GM13976 (cell line): ENCODE measurements at regions not wholly inside any gene's neighbourhood (a gene's known extent, or its start where the extent isn't known, plus 50 kb on each side); places are given as distances from the start of the nearest gene placed in this dataset.

Experiments used
- DNase-seq: peaks from one replicate; pipeline ENCODE4 v3.0.0; 2012; ENCODE audit warnings: low spot score
- in situ Hi-C: fragments of 300-500 bp; cut with MboI; formaldehyde crosslinking; loops from one replicate; pipeline ENCODE4 v1.12.0; 2022; ENCODE audit warnings: low sequenced_read_pairs, mixed read lengths, inconsistent platforms; ENCODE audit not compliant: unreplicated experiment
- TF ChIP-seq, protein P1 (sequence below): IDR thresholded peaks from 2 replicates; pipeline ENCODE4 v1.5.1; 2012; ENCODE audit warnings: borderline replicate concordance, mild to moderate bottlenecking; ENCODE audit not compliant: insufficient read depth; ENCODE audit errors: extremely low read depth, missing control alignments, control extremely low read depth

DNA sequence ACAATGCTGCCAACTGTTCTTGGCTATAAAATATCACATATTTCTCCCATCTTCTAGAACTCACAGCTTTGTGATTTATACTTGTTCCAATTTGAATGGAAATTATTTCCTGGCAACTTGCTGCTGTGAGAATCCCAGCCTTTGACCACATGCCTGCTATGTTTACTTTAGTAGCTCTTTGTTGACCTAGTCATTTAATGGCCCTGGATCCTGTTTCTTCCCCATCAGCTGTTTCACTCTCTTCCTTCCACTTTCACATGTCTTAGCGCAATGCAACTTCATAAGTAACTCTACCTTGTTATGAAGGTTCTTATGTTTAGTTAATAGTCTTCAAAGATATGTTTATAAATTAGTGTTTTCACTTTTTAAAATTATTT, 1973.6 kb upstream of the AGA start:
- in situ Hi-C loops: no loop called here
- TF ChIP-seq, protein P1, sequence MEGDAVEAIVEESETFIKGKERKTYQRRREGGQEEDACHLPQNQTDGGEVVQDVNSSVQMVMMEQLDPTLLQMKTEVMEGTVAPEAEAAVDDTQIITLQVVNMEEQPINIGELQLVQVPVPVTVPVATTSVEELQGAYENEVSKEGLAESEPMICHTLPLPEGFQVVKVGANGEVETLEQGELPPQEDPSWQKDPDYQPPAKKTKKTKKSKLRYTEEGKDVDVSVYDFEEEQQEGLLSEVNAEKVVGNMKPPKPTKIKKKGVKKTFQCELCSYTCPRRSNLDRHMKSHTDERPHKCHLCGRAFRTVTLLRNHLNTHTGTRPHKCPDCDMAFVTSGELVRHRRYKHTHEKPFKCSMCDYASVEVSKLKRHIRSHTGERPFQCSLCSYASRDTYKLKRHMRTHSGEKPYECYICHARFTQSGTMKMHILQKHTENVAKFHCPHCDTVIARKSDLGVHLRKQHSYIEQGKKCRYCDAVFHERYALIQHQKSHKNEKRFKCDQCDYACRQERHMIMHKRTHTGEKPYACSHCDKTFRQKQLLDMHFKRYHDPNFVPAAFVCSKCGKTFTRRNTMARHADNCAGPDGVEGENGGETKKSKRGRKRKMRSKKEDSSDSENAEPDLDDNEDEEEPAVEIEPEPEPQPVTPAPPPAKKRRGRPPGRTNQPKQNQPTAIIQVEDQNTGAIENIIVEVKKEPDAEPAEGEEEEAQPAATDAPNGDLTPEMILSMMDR: no peak
- DNase-seq: no peak

DNA sequence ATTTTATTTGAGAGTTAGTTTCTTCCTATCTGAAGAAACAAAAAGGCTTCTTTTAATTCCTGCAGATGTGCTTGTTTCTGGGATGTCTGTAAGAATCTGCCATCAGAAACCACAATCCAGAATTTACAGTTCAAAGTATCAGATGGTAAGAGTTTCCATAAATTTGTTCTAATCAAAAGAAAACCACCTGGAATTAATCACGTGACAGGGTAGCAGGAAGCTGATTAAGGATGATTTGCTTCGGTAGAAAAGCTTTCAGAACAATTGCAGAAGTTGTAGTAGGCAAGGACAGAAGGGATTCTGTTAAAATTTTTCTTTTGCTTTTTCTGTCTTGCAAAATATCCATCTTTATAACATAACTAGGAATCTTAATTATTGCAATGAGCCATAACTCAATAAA, 1975.1 kb upstream of the AGA start:
- TF ChIP-seq, protein P1: no peak
- in situ Hi-C loops: no loop called here
- DNase-seq: no peak

DNA sequence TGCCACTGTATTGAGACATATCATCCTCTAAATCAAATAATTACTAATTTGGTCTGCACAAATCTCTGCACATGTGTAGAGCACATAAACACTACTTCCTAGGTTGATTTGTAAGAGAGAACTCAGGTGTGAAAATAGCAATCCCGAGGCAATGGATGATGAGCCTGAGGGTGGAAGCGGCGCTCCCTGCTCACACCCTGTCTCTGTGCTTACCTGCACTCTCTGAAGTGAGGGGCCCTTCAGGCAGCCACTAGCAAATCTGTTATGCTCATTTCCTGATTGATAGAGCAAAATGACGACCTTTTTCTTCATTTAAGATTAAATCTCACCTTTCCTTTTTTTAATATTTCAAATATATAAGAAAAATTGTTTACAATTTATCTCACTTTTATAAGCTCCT, 1995.7 kb upstream of the AGA start:
- TF ChIP-seq, protein P1: no peak
- in situ Hi-C loops: no loop called here
- no peak for DNase-seq

DNA sequence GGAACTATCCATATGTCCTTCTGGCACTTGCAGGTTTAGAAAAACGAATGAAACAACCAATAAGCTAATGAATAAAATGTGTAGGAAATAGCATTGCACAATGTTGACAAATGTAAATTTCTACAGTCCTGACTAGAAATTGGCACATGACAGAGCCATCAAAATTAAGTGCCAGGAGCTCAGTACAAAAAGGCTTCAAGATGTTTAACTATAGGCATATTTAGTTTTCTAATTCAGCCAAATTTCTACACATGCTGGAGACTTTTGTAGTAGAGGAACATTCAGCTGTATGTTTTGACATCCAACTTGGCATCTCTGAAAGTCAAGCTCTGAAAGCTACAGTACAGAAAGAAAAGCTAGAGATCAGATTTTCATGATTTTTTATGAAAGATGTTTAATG, 1999.4 kb upstream of the AGA start:
- no peak for DNase-seq
- in situ Hi-C loops: no loop called here
- TF ChIP-seq, protein P1: no peak

DNA sequence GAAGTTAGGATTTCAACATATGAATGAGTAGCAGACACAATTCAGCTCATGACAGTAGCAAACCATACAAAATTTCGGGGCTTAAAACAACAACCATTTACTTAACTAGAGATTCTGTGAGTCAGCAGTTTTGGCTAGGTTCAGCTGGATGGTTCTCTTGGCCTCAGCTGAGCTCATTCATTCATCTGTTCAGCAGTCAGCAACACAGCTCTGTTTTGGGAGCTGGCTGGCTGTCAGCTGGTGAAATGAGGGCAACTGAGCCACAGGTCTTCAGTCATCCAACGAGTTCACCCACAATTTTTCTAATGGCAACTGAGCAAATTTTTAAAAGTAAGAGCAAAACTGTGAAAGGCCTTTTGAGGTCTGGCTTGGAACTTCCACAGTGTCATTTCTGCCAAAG, 2005.1 kb upstream of the AGA start:
- in situ Hi-C loops: no loop called here
- DNase-seq: no peak

DNA sequence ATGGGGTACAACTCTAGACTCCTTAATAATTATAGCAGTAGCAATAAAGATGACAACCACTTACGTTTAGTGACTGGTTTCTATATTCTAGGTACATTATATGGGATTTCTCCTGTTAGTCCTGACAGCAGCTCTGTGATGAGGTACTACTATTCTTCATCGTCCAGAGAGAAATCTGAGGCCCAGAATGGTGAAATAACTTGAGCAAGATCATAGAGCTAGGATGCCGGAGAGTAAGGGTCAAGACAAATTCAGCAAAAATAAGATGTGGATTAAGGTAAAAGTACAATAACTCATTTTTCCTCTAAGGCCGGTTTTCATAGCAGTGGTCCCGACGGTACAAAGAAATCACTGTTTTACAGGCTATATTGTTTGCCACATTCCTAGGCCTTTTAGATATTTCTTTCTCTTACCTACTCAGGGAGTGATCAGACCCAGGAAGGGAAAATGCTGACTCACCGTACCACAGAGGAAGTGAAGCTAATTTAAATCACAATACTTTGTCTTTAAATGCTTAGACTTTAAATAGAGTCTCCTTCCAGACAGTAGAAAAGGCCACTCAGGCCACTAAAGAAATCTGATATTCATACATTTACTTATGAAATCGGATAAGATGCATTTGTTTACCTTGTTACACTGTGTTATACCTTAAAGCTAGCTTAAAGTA, 2023.0 kb upstream of the AGA start:
- no peak for DNase-seq
- in situ Hi-C loops: no loop called here
- TF ChIP-seq, protein P1: no peak

More for the DNA sequence above, 2005.1 kb upstream of the AGA start:
- TF ChIP-seq, protein P1: no peak

DNA sequence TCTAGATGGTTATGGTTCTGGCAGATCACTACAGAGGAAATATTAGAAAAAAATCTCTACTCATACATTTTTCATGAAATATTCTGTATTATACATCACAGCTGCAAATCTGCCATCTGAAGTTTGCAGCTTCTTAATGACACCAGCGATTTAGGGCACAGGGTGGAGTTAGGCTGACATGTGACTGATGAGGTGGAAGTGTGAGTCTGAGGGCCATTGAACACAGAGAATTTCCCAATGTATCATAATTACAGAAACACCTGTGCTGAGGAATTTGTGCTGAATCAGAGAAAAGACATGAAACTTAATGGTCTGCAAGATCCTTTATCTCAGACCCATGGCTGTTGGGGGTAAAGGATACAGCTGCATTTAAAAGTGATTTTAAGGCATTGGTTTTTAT, 2025.6 kb upstream of the AGA start:
- in situ Hi-C loops: no loop called here
- TF ChIP-seq, protein P1: no peak
- no peak for DNase-seq
